GM10266 (cell line): ENCODE measurements at regions not wholly inside any gene's neighbourhood (a gene's known extent, or its start where the extent isn't known, plus 50 kb on each side); places are given as distances from the start of the nearest gene placed in this dataset.

ENCODE experiments used
- DNase-seq: peaks from one replicate; pipeline ENCODE4 v3.0.0; 2012; ENCODE audit errors: extremely low spot score
- TF ChIP-seq, protein P1 (sequence below): IDR thresholded peaks from 2 replicates; pipeline ENCODE4 v1.5.1; 2012; ENCODE audit warnings: mild to moderate bottlenecking, low read depth; ENCODE audit not compliant: control insufficient read depth, insufficient read depth; ENCODE audit errors: missing control alignments

DNA sequence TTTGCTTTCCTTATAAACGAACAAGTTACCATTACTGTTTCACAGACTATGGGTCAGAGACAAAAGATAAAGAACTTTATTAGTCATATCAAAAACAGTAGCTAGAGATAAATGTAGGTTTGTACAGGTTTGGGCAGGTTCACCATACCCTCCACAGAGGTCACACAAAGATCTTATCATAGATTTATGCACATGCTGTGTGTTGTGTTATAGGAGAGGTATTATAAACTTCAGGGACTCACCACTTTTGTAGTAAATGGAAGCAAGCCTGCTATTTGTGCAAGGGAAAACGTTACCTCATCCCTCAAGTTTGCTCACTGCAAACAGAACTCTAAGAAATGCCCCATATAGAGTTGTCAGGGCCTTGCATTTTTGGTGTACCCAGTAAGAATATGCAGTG lies 584.5 kb upstream of the LRRTM1 start:
- DNase-seq = no peak
- TF ChIP-seq, protein P1, sequence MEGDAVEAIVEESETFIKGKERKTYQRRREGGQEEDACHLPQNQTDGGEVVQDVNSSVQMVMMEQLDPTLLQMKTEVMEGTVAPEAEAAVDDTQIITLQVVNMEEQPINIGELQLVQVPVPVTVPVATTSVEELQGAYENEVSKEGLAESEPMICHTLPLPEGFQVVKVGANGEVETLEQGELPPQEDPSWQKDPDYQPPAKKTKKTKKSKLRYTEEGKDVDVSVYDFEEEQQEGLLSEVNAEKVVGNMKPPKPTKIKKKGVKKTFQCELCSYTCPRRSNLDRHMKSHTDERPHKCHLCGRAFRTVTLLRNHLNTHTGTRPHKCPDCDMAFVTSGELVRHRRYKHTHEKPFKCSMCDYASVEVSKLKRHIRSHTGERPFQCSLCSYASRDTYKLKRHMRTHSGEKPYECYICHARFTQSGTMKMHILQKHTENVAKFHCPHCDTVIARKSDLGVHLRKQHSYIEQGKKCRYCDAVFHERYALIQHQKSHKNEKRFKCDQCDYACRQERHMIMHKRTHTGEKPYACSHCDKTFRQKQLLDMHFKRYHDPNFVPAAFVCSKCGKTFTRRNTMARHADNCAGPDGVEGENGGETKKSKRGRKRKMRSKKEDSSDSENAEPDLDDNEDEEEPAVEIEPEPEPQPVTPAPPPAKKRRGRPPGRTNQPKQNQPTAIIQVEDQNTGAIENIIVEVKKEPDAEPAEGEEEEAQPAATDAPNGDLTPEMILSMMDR = no peak

DNA sequence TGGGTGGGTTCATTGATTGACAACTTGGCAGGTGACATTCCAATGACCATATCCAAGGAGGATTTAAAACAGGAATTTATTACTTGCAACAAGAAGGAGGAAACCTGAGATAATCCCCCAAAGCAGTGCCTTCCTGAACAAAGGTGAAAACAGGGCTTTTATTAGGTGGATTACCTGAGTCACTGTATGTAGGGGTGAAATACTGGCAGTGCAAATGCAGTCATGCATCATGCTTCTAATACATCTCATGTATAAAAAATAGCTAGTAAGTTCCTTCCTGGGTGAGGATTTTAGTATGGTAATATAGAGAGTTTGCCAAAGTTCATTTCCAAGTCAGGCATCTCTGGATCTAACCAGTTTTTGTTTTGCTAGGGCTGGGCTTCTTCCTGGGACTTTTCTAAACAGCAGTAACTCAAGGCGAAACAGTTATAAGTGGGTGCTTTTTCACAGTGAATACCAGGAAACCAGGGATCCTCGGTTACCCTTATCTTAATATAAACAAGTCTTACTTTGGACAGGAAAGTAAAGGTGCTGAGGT lies 583.4 kb upstream of the LRRTM1 start:
- DNase-seq = no peak

DNA sequence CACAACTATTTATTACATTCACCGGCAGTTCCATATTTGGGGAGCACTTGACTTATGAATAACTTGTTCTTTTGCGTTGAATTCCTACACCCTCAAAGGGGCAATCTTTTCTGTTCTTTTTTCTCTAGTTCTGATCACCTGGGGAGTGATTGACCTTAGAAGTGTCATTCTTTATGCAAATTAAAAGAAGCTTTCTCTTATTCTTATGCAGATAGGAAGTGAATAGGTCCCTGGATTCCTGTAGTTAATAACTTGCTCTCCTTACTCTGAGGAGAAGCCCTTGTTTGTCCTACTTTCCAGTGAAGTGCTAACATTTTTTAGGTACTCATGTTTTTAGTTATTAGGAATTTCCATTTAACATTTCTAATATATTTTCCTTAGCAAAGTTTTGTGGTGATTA lies 569.8 kb upstream of the LRRTM1 start:
- TF ChIP-seq, protein P1 = no peak
- no peak for DNase-seq

More for the DNA sequence above, 583.4 kb upstream of the LRRTM1 start:
- TF ChIP-seq, protein P1 = no peak

DNA sequence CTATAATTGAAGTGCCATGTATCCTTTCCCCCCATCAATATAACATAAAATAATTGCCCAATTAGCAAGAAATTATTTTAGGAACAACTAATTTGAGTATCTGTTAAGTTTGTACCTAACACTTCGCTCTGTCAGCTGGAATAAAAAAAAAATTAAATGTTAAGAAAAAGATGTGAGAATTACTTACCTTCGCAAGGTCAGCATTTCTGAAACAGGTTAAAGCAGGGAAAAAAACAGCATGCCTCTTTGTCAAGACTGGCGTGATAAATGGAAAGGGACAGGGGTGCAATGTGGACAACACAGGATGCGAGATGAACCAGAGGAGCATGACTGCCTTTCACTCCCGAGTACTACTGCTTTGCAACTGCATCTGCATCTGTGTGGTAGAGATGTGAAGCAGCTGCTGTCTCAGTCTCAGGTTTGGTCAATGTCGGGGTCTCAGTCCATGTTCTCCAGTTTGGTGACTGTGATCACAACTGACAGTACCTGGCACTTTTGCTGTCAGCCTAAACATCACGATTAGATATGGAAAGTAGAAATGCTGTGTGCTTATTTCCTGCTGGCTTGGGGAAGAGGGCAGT lies 565.4 kb upstream of the LRRTM1 start:
- DNase-seq = no peak
- TF ChIP-seq, protein P1 = no peak

DNA sequence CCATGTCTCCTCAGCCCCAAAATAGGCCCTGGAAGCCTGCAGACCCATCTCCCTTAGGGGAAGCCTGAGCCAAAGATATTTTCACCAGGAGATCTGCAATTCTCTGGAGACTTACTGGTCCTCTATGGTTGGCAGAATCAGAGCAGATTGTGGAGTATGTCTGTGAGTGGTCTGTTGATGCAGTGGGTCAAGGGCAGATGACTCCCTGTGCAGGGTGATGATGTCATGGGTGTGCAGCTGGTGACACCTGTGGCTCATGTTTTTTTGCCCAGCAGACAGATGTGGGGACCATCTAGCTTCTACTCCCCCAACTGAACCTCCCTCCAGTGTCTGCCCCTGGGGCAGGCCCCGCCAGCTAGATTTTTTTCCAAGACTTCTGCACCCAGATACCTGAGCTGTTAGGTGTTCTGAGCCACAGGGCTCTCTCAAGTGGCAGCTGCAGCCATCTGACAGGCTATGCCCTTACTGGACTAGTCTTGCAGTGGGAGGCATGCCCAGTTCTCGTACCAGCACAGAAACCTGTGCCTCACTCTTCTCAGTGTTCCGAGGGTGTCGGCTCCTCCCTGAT lies 558.7 kb upstream of the LRRTM1 start:
- no peak for DNase-seq
- TF ChIP-seq, protein P1 = no peak

DNA sequence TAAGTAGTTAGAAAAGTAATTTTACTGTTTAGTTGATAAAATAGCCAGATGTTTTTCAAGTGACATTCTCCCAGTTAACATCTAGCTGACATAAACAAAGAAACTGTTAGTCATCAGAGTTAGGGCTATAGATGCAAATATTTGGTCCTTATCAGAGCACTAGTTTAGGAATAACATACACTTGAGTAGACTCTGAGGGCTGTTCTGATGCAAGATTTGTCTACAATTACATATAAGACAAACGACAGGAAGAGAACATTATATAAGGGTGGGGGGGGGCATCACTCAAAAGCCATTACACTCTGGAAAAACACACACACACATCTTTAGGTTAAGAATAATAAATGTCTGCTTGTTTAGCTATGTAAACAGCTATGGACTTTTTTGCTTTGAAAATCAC lies 554.4 kb upstream of the LRRTM1 start:
- no peak for DNase-seq
- TF ChIP-seq, protein P1 = no peak

DNA sequence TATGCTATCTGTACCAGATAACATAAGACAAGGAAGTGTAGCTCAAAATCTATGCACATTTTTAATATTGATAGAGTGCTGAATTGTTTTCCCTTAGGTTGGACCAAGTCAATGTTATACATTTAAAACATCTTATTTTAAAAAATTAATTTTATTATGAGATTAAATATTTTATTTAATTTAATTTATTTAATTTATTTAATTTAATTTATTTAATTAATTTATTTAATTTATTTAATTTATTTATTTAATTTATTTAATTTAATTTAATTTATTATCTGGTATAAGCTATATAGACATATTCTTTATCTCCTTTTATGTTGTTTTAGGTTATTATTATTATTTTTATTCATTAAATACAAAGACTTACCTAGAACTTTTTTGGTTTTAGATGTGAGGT lies 551.7 kb upstream of the LRRTM1 start:
- no peak for DNase-seq
- TF ChIP-seq, protein P1 = no peak
